ENCODE measurements at regions not wholly inside any gene's neighbourhood (a gene's known extent, or its start where the extent isn't known, plus 50 kb on each side); places are given as distances from the start of the nearest gene placed in this dataset.

GRCh38 chr7:152521420-152522337 lies 85.9 kb upstream of the KMT2C start:
- no peak overlapping the region for H2AFZ ChIP-seq (ENCODE audit: low read depth)
- POLR2A ChIA-PET: no interaction called here
- H3K9me2 ChIP-seq: no peaks in the 10 kb centered on the region
- no peaks in the 10 kb centered on the region for H3F3A ChIP-seq (replicated peaks; ENCODE audit: insufficient read depth)
- H3K4me2 ChIP-seq: no peak overlapping the region
- H3K27me3 ChIP-seq (ENCODE audit: insufficient read depth): no peaks in the 10 kb centered on the region
- no peaks in the 10 kb centered on the region for H3K79me2 ChIP-seq (ENCODE audit: insufficient read depth)
- H3K4me1 ChIP-seq (ENCODE audit: control insufficient read depth in 1 of 2, insufficient read depth in 2 of 2, low read depth in 1 of 2, low read length in 1 of 2): peaks cover 0 to 7% of the 10 kb centered on the region in 2 experiments; a peak in 1 of 4 replicates
- DNase-seq: no peak
- no peak overlapping the region for H3K9ac ChIP-seq
- CTCF ChIA-PET: interaction anchor here (0.9 to 1.4 kb wide), 3 partner anchors 11 to 185 kb away, joined by 3 to 4 read pairs (median 3); no protein-coding TSS in a partner anchor
- no peaks in the 10 kb centered on the region for H3K36me3 ChIP-seq (replicated peaks in 1 of 2; ENCODE audit: control insufficient read depth in 1 of 2, insufficient read depth in 2 of 2, low read length in 1 of 2)
- H3K27ac ChIP-seq (ENCODE audit: low read depth in 2 of 2, low read length in 1 of 2): no peak overlapping the region
- H3K4me3 ChIP-seq (ENCODE audit: low read depth in 2 of 2, low read length in 1 of 2): no peak overlapping the region
- 55% methylated on average over 7 of the region's 11 CpGs for WGBS (ENCODE audit: low lambda C conversion rate)
- no peaks in the 10 kb centered on the region for H3K9me3 ChIP-seq
- H4K20me1 ChIP-seq (ENCODE audit: insufficient read depth): no peaks in the 10 kb centered on the region
- no peak for TF ChIP-seq ELF1 (IDR thresholded peaks at IDR 0.05)
- no peak for TF ChIP-seq RAD21 (IDR thresholded peaks at IDR 0.05; ENCODE audit: low read length)
- no peak for TF ChIP-seq YY1 (IDR thresholded peaks at IDR 0.05; ENCODE audit: low read depth)
- no peak for TF ChIP-seq CTCF (IDR thresholded peaks at IDR 0.05)
- TF ChIP-seq GABPA (IDR thresholded peaks at IDR 0.05; ENCODE audit: low read depth): no peak
- no peak for TF ChIP-seq RCOR1 (IDR thresholded peaks at IDR 0.05; ENCODE audit: low read length)
- no peak for TF ChIP-seq EZH2phosphoT487 (IDR thresholded peaks at IDR 0.05; ENCODE audit: borderline replicate concordance, low read depth)
- TF ChIP-seq FOXJ3 (CRISPR knock-in tag; IDR thresholded peaks at IDR 0.05): no peak
- TF ChIP-seq MXI1 (IDR thresholded peaks at IDR 0.05; ENCODE audit: low read depth, low read length): no peak
- TF ChIP-seq JUND (IDR thresholded peaks at IDR 0.05): no peak
- TF ChIP-seq POLR2AphosphoS5 (IDR thresholded peaks at IDR 0.05; ENCODE audit: low read depth, low read length): no peak
- no peak for TF ChIP-seq PBX3 (IDR thresholded peaks at IDR 0.05)
- no peak for TF ChIP-seq SMC3 (IDR thresholded peaks at IDR 0.05; ENCODE audit: low read depth, low read length)

- no peak overlapping the region for H3K4me2 ChIP-seq
- H3K27me3 ChIP-seq (ENCODE audit: insufficient read depth): no peaks in the 10 kb centered on the region
- no peak overlapping the region for H3K27ac ChIP-seq (ENCODE audit: low read depth in 2 of 2, low read length in 1 of 2)
- H3K4me1 ChIP-seq (ENCODE audit: control insufficient read depth in 1 of 2, insufficient read depth in 2 of 2, low read depth in 1 of 2, low read length in 1 of 2): peaks cover 0 to 7% of the 10 kb centered on the region in 2 experiments; a peak in 1 of 4 replicates
- H3K9me3 ChIP-seq: no peaks in the 10 kb centered on the region
- no peak overlapping the region for H2AFZ ChIP-seq (ENCODE audit: low read depth)
- no peaks in the 10 kb centered on the region for H3K9me2 ChIP-seq
- no peaks in the 10 kb centered on the region for H3F3A ChIP-seq (replicated peaks; ENCODE audit: insufficient read depth)
- H4K20me1 ChIP-seq (ENCODE audit: insufficient read depth): no peaks in the 10 kb centered on the region
- 67% methylated on average over 5 of the region's 5 CpGs for WGBS (ENCODE audit: low lambda C conversion rate)
- H3K9ac ChIP-seq: no peak overlapping the region
- H3K36me3 ChIP-seq (replicated peaks in 1 of 2; ENCODE audit: control insufficient read depth in 1 of 2, insufficient read depth in 2 of 2, low read length in 1 of 2): no peaks in the 10 kb centered on the region
- H3K4me3 ChIP-seq (ENCODE audit: low read depth in 2 of 2, low read length in 1 of 2): no peak overlapping the region
- ChIA-PET POLR2A (no interaction called here), CTCF (interaction anchor here (0.9 to 1.4 kb wide), 3 partner anchors 12 to 184 kb away, joined by 3 to 4 read pairs (median 3); no protein-coding TSS in a partner anchor)
- no peaks in the 10 kb centered on the region for H3K79me2 ChIP-seq (ENCODE audit: insufficient read depth)
- no peak for DNase-seq
- TF ChIP-seq IRF3 (IDR thresholded peaks at IDR 0.05; ENCODE audit: low read depth, low read length) (no peak), TEAD4 (IDR thresholded peaks at IDR 0.05; ENCODE audit: borderline replicate concordance, insufficient read depth) (no peak), FOXM1 (IDR thresholded peaks at IDR 0.05; ENCODE audit: low read depth) (no peak), REST (IDR thresholded peaks at IDR 0.05; ENCODE audit: low read depth, low read length) (no peak), RCOR1 (IDR thresholded peaks at IDR 0.05; ENCODE audit: low read length) (no peak), YY1 (IDR thresholded peaks at IDR 0.05; ENCODE audit: low read depth) (no peak), SMC3 (IDR thresholded peaks at IDR 0.05; ENCODE audit: low read depth, low read length) (no peak), SIN3A (IDR thresholded peaks at IDR 0.05; ENCODE audit: borderline replicate concordance, low read depth, low read length) (no peak), JUND (IDR thresholded peaks at IDR 0.05) (no peak), FOSL2 (IDR thresholded peaks at IDR 0.05; ENCODE audit: borderline replicate concordance, low read depth) (no peak)
Measured at GRCh38 chr7:152520861-152521302, 85.1 kb upstream of the KMT2C start.

Data from SK-N-SH (cell line).